SK-N-MC (cell line): ENCODE measurements at regions not wholly inside any gene's neighbourhood (a gene's known extent, or its start where the extent isn't known, plus 50 kb on each side); places are given as distances from the start of the nearest gene placed in this dataset.

Experiments used
- EZH2 ChIP-seq: fragments of 200-600 bp; sonication (generic); IDR thresholded peaks from one replicate; pipeline ENCODE4 v1.6.1; 2017; ENCODE audit warnings: antibody characterized with exemption
- POLR2AphosphoS5 ChIP-seq: IDR thresholded peaks from 2 replicates; pipeline ENCODE4 v1.6.1; 2012; ENCODE audit warnings: mild to moderate bottlenecking, low read depth, low read length, borderline replicate concordance

- TF ChIP-seq POLR2AphosphoS5, result no peak
- no peak for TF ChIP-seq EZH2
Observed at GRCh38 chr1:29835406-29835805, 599.1 kb downstream of the PTPRU start.
